HG02610 (cell line): ENCODE measurements at regions not wholly inside any gene's neighbourhood (a gene's known extent, or its start where the extent isn't known, plus 50 kb on each side); places are given as distances from the start of the nearest gene placed in this dataset.
A peak's percentile ranks its signal among the peaks of the same experiment; 100 is the strongest.

Experiments
- ATAC-seq: cut with Tn5 transposase; IDR thresholded peaks from one replicate; pipeline ENCODE4 v1.9.1; 2021; ENCODE audit warnings: mild to moderate bottlenecking, moderate library complexity; ENCODE audit not compliant: unreplicated experiment

DNA sequence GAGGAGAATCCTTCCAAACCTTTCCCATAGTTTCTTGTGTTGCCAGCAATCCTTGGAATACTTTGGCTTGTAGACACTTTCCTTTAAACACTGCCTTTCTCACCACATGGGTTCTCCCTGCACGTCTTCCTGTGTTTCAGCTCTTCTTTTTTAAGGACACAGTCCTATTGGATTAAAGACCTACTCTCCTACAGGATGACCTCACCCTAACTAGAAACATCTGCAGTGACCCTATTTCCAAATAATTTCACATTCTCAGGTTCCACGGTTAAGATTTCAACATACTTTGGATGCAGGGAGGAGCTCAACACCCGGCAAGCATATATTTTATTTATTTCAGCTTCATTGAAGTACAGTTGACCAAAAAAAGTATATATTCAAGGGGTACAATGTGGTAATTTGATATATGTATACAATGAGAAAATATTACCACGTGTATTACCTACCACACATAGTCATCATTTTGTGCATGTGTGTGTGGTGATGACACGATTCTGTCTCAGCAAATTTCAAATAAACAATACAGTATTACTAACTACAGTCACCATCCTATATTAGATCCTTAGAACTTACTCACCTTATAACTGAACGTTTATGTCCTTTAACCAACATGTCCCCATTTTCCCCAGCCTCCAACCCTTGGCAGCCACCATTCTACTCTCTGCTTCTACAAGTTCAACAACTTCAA is 745.0 kb downstream of the CBLN2 start:
- ATAC-seq, result no peak

DNA sequence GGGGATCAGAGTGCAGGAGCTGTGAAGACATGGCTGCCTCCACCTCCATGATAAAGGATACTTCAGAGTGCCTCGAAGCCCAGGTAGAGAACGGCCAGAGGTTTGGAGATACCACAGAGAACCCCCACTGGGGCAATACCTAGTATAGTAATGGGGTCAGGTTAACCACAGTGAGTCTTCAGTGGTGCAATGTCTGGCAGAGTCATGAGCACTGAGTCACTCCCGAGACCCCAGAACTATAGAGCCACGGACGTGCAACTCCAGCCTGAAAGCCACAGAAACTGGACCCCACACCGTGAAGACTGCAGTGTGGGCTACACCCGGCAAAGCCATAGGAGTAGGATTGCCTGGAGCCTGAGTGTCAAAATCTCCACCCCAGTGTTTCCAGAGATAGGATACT is 746.6 kb downstream of the CBLN2 start:
- ATAC-seq, result no peak

DNA sequence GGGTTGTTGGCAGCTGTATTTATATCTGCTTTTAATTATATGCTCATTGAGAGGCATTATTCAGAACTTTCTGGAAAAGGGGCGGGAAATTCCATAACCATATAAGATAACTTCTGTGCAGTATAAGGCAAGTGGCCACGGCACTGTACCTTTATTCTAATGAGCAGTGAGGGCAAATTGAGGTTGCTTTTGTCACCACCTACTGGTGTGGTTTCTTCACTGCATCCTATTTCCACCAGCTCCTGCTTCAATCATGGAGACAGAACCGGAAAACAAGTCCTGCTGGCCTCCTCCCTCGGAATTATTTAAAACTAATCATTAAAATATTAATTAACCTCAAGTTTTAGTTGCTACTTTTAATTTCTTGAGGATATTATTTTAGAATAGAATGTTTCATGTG is 759.4 kb downstream of the CBLN2 start:
- ATAC-seq, result peak; percentile 85

DNA sequence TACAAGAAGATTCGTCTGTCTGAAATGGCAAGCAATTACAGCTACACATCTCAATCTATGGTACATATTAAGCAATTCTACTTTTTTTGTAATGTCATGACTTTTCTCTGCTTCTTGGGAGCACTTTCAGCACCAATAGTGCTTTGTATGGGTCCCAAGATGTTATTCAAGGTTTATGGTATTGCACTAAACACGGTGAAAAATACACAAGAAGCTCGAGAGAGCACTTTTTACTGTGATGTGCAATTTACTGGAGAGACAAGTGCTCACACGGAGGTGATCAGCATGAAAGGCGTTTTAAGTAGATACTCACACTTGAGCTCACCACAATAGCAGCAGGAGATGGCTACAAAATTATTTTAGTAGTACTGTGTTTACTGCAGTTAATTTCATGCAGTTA is 783.6 kb downstream of the CBLN2 start:
- no peak for ATAC-seq

DNA sequence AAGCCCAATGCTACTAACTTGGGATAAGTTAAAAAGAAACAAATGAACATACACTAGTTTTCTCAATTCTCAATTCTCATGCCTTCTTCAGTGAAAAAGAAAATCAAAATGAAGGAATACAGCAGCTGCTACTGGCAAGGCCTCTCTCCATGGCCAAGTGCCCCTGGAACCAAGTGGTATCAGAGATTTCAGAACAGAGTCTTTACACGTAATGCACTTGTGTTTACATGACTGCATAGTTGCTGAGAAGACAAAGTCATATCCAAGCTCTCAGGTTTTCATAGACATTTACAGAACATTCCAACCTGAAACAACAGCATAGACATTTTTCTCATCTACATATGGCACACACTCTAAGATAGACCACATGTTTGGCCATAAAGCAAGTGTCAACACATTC is 789.9 kb downstream of the CBLN2 start:
- ATAC-seq, result no peak

DNA sequence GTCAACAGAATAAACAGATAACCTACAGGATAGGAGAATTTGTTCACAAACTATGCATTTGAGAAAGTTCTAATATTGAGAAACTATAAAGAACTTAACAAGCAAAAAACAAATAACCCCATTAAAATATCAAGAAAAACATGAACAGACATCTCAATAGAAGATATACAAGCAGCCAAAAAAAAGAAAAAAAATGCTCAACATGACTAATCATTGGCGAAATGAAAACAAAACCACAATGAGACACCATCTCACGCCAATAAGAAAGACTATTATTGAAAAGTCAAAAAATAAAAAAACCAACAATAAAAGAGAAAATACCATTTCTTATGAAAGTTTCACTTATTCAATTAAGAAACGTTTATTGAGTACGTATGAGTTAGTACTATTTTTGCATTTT is 800.5 kb downstream of the CBLN2 start:
- no peak for ATAC-seq

DNA sequence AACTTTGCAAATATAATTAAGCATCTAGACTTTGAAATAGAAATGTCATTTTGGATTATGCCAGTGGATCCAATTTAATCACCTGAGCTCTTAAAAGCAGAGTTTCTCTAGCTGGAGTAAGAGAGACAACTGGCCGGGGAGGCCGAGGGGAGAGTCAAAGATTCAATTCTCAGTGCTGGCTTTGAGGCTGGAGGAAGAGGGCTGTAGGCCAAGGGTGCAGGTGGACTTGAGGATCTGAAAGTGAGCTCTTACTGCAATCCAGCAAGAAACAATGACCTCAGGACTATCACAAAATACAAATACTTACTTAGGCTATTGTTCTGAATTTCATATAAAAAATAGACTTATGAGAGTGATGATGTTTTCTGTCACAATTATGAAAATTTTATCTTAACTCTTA is 814.5 kb downstream of the CBLN2 start:
- no peak for ATAC-seq

DNA sequence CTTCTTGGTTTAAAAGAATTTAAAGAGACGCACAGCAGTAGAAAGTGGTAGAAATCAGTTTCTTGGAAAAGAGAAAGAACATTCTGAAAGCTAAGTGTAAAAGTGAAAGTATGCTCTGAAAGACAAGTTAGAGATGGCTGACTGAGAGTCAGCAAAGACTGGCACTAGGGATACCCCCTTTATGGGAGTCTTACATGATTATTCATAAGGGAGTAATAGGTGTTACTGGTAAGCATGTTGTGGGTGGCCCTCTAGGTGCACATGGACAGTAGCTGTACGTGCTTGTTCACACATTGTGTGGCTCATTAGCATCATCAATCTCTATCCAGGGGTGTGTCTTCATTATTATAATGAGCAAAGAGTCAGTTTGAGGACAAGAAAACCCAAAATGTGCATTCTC is 816.2 kb downstream of the CBLN2 start:
- peak; percentile 54 for ATAC-seq

DNA sequence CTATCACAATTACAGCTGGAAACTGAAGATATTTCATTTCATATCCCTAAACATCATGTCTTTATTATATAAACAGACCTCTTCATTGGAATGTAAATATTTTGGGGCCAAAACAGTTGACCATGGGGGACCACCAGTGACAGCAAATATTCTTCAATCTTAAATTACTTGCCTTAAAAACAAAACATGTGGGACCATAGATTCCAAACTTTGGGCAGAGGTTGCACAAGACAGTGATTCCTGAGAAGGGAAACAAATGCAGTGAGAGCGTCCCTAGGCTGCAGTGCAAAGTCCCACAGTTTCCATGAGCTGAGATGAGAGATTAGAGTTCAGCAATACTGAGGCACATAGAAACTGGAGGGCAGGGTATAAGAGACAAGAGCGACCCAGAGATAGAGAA is 818.9 kb downstream of the CBLN2 start:
- no peak for ATAC-seq

DNA sequence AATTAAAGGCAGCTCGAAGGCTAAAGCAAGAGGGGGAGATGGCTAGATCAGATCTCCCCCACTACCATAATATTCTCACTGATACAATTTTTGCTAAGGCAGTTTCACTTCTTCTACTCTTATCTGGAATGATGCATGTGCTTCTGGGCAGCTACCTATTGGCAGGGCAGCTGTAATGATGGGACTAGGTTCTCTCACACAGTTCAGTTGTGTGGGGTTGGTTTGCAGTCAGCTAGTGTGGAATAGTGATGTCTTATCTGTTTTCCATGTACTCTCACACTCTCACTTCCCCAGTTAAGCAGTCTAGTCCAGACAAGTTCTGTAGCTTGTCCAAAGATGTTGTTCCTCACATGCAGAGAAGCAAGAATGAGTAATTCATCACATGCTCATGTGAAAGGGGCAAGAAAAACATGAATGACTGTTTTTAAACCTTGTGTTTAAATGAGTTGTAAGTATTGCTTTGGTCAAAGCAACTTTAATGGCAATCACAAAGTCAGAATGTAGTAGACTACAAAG is 836.1 kb downstream of the CBLN2 start:
- ATAC-seq, result peak; percentile 49

DNA sequence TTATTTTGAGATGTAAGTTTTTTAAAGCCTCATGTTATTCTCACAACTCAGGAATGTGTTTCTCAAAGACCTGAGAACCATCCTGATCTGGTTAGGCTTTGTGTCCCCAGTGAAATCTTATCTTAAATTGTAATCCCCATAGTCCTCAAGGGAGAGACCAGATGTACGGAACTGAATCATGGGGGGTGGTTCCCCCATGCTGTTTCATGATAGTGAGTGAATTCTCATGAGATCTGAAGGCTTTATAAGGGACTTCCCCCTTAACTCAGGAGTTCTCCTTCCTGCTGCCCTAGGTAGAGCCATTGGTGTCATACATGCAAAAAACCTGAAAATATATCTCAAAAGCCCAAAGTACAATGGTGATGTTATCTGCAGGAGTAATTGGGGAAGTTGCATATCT is 836.7 kb downstream of the CBLN2 start:
- ATAC-seq, result peak; percentile 86

DNA sequence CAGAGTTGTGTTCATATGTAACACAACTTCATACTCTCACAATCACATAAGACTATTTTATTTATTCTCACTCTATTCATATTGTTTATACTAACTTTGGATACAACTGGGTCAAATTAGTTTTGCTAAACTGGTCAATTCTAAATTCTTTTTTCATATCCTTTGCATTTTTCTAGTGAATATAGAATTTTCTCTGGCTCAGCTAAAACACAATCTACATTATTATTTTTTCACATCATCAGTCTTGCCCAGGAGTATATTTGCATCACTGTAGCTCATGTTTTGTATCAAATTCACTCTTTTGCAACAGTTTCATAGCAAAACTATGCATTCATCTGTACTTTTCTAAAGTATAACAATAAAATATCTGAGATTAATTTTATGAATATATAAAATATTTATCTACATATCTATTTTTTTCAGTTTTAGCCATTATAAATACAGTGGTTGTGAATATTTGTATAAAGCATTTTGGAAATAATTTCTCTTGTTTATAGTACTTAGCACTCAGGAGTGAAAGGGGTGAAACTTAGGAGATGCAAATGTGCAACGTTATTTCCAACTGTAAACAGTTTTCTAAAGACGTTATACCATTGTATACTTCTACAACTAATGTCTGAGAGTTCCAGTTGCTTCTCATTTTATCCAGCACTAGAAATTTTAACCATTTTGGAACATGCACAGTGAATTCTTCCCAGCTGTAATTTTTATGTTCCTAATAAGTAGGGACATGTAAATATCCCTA is 854.6 kb downstream of the CBLN2 start:
- ATAC-seq, result no peak

DNA sequence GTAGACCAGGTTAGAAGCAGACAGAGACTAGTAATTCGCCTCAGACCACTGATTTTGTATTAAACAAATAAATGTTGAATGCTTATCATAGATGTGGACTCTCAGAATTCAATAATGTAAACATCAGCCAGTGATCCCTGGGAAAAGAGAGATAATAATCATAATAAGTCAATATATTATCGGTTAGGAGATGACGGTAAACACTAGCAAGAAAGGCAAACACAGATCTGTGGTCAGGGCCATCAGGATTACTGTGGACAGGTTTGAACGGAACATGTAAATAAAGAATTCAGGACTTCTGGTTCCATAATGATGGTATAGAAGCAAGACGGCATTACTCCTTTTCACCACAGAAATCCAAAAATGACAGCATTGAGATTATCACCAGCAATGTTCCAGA is 861.6 kb downstream of the CBLN2 start:
- no peak for ATAC-seq

DNA sequence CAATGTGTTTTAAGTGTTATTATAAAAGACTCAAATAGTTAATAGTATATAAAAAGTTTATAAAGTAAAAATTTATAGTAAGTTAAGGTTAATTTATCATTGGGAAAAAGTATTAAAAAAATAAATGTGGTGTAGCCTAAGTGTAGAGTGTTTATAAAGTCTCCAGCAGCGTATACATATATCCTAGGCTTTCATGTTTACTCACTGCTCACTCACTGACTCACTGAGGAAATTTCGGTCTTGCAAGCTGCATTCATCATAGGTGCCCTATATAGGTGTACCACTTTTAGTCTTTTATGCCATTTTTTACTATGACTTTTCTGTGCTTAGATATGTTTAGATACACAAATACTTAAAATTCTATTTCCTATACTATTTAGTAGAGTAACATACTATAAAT is 866.0 kb downstream of the CBLN2 start:
- ATAC-seq, result no peak

DNA sequence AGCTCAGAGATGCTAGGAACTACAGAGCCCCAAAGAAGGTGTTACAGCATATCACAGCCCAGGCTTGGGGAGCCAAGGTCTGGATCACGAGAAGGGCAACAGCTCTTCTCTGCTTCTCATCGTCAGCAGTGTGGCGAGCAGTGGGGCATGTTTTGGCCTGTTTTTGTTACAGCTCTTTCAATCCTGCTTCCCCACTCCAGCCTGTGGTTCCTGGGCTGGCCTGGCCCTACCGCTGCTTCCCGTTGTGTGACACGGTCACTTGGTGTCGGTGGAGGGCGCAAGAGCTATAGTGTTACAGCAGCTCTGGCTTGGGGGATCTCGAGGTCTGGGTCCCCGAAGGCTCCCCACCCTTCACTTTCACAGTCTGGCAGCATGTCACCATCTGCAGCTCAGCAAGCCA is 870.2 kb downstream of the CBLN2 start:
- no peak for ATAC-seq

DNA sequence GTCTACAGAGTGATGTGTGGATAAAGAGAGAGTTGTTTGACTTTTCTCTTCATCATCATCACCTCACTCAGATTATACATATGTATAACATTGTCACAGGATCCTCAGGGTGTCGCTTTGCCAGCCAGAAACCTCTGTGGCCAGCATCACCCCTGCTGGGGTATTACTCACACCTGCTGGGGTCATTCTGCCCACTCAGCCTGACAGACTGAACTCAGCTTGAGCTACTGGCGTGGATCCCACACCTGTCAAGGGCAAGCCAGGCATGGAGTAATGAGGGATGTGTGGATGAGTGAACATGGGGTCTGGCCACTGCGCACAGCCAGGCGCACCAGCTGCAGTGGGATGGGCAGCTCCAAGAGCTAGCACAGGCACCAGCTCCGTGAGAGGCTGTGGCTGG is 870.6 kb downstream of the CBLN2 start:
- ATAC-seq, result no peak

DNA sequence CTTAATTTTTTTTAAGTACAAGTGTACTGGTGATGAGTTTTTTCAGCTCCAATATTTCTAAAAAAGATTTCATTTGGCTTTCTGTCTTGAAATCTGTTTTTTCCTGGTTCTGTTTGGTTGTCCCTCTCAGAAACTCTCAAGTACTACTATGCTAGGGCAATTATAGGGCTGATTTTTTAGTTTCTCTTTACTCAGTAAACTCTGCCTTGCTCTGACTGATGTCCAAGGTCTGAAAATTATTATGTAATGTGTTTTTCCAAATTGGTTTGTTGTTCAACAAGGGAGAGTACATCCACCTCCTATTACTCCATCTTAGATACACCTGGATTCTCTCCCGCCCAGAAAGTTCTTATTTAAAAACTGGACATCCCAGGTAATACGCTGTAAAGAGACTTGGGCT is 877.7 kb downstream of the CBLN2 start:
- ATAC-seq, result no peak

DNA sequence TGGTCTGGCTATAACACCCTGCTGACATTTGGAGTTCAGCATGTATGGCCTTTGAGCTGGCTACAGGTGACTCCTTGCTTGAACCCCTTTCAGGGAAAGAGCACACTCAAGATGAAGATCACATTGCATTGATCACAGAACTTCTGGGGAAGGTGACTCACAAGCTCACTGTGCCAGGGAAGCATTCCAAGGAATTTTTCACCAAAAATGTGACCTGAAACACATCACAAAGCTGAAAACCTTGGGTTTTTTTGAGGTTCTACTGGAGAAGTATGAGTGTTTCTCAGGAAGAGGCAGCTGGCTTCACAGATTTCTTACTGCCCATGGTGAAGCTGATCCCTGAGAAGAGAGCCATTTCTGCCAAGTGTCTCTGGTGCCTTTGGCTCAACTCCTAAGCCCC is 879.0 kb downstream of the CBLN2 start:
- no peak for ATAC-seq

DNA sequence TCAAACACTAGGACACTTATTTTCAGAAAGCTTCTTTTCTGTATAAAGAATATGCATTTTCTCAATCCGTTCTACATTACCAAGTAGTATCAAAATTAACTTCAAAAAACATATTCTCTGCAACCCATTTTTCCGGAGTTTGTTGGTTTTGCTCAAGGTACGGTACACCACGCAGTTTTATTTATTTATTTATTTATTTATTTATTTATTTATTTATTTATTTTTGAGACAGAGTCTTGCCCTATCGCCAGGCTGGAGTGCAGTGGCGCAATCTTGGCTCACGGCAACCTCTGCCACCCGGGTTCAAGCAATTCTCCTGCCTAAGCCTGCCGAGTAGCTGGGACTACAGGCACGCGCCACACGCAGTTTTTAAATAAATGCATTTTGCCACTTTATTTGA is 900.3 kb downstream of the CBLN2 start:
- no peak for ATAC-seq

DNA sequence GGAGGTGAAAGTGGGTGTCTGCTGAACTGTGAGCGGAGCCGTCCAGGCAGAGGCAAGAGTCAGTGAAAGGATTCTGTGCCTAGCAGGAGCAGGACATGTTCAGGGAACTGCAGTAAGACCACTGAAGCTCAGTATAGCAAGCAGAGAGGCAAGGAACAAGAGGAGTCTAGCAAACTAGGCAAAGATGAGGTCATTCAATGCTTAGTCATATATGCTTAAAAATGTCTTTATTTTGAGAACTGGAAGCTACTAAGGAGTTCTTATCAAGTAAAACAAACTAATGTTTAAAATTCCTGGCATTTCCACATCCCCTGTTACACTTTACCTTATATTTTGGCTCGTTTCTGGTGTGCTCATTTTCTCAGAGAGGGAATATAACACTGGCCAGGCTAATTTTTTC is 913.4 kb downstream of the CBLN2 start:
- ATAC-seq, result no peak

DNA sequence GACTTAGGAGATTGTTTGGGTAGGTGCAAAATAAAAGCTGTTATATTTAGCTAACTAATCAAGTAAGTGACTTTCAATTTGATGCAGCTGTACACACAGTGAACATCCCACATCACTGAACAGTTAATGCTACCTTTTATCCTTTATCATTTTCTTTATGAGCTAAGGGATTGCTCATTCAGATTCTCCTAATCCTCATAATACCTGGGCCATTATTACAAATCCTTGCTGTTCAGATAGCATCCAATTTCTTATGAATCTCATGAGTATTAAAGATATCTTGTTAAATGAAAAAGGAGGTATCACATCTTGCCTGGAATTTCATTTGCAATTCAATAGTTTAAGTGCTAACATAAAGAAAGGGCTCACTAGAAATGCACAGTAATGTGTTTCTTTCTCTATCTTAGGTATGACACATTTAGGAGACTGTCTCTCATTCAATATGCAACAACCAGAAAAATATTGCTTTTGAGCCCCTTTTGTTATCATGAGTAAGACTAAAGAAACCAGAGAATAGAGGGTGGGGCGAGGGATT is 918.5 kb downstream of the CBLN2 start:
- no peak for ATAC-seq

DNA sequence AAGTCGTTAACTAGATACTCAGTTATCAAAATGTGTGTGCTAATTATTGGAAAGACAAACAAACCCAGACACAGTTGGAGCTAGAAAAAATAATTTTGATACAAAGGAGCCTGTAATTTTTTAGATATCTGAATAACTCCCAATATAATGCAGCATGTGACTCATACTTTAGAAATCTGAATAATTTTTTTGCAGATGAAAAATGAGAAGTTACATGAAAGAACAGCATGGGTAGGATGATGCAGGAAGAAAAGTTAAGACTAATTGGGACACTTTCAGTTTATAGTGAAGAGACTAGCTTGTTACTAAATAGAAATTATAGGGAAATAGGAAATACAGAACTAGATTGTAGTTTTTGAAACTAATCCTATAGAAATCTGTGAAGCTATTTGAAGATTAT is 945.8 kb downstream of the CBLN2 start:
- no peak for ATAC-seq
